ENCODE measurements at regions not wholly inside any gene's neighbourhood (a gene's known extent, or its start where the extent isn't known, plus 50 kb on each side); places are given as distances from the start of the nearest gene placed in this dataset.

GRCh38 chr4:151553874-151554273 is 144.9 kb downstream of the FHIP1A start:
- no peaks in the 10 kb centered on the region for H3K9me3 ChIP-seq
- no peaks in the 10 kb centered on the region for H3K4me1 ChIP-seq
- ATAC-seq = peak in 3 of 4 donors; percentile 32 to 39 (median 32)
- H3K27me3 ChIP-seq = no peaks in the 10 kb centered on the region
- no peak for FAIRE-seq
- no peak for TF ChIP-seq CTCF (IDR thresholded peaks at IDR 0.05)
- 43 to 46% methylated on average over 2 of the region's 2 CpGs for WGBS, 2 donors
- intact Hi-C loops (cut with DNase I) = no loop called here
- H3K36me3 ChIP-seq = no peaks in the 10 kb centered on the region
- H3K27ac ChIP-seq = no peak overlapping the region
- no peak overlapping the region for H3K4me3 ChIP-seq
- DNase-seq = no peak

- intact Hi-C loops (cut with DNase I) = no loop called here
- WGBS, 2 donors = 46 to 60% methylated on average over 1 of the region's 1 CpG
These were observed 146.4 kb downstream of the FHIP1A start for GRCh38 chr4:151555151-151555945.

GRCh38 chr4:151558496-151559113 is 149.6 kb downstream of the FHIP1A start:
- FAIRE-seq (no peak), DNase-seq (no peak), ATAC-seq (no peak)
- no peaks in the 10 kb centered on the region for H3K27me3 ChIP-seq
- H3K4me1 ChIP-seq = peaks cover 0 to 22% (median 14%) of the 10 kb centered on the region in 3 donors
- H3K36me3 ChIP-seq = no peaks in the 10 kb centered on the region
- intact Hi-C loops (cut with DNase I) = no loop called here
- no peaks in the 10 kb centered on the region for H3K9me3 ChIP-seq
- no peak for TF ChIP-seq CTCF (IDR thresholded peaks at IDR 0.05)
- no peak overlapping the region for H3K4me3 ChIP-seq
- H3K27ac ChIP-seq = no peak overlapping the region
- 98 to 99% methylated on average over 3 of the region's 3 CpGs for WGBS, 2 donors

More at GRCh38 chr4:151555151-151555945, 146.4 kb downstream of the FHIP1A start:
- no peak for ATAC-seq
- no peak for FAIRE-seq
- Histone ChIP-seq H3K4me1 (no peaks in the 10 kb centered on the region), H3K9me3 (no peaks in the 10 kb centered on the region), H3K27me3 (no peaks in the 10 kb centered on the region), H3K27ac (no peak overlapping the region), H3K36me3 (no peaks in the 10 kb centered on the region), H3K4me3 (no peak overlapping the region)
- TF ChIP-seq CTCF (IDR thresholded peaks at IDR 0.05) = no peak
- DNase-seq = no peak

- 82 to 84% methylated on average over 2 of the region's 2 CpGs for WGBS, 2 donors
- DNase-seq = no peak
- Histone ChIP-seq H3K36me3 (no peaks in the 10 kb centered on the region), H3K4me3 (no peak overlapping the region), H3K9me3 (no peaks in the 10 kb centered on the region), H3K27ac (no peak overlapping the region), H3K4me1 (peaks cover 5 to 26% (median 14%) of the 10 kb centered on the region in 3 donors), H3K27me3 (no peaks in the 10 kb centered on the region)
- no peak for ATAC-seq
- TF ChIP-seq CTCF (IDR thresholded peaks at IDR 0.05) = no peak
- no peak for FAIRE-seq
- intact Hi-C loops (cut with DNase I) = no loop called here
These were observed 150.6 kb downstream of the FHIP1A start for GRCh38 chr4:151559595-151559994.
